CD14-positive monocyte (primary cell): ENCODE measurements at regions not wholly inside any gene's neighbourhood (a gene's known extent, or its start where the extent isn't known, plus 50 kb on each side); places are given as distances from the start of the nearest gene placed in this dataset.

ENCODE experiments used
- DNase-seq, 3 donors: peaks; one replicate each; pipeline ENCODE4 v3.0.0-alpha.2; 2011 to 2022
- H2AFZ ChIP-seq: 2 replicates; pipeline ENCODE4 v1.6.0; 2012; ENCODE audit warnings: mild to moderate bottlenecking, low read depth, low read length, inconsistent platforms; ENCODE audit not compliant: insufficient read depth, poor library complexity, severe bottlenecking
- H3K27ac ChIP-seq, 2 donors: 1 replicate in 1 of 2; 2 replicates in 1 of 2; pipeline ENCODE4 v1.5.1; 2012 to 2013; ENCODE audit warnings: low read length in 2 of 2, control low read depth in 1 of 2, inconsistent platforms in 1 of 2, low read depth in 1 of 2, mild to moderate bottlenecking in 1 of 2
- H3K27me3 ChIP-seq, 2 donors: one replicate each; pipeline versions ENCODE4 v1.6.0 to v1.6.1; 2011 to 2013; ENCODE audit warnings: low read length in 2 of 2; ENCODE audit not compliant: control insufficient read depth in 2 of 2, insufficient read depth in 2 of 2
- H3K36me3 ChIP-seq, 2 donors: replicated peaks in 1 of 2; 1 replicate in 1 of 2; 2 replicates in 1 of 2; pipeline versions ENCODE4 v1.5.1 to v1.6.1; 2012 to 2013; ENCODE audit warnings: low read length in 2 of 2, control low read depth in 1 of 2, inconsistent platforms in 1 of 2, mild to moderate bottlenecking in 1 of 2; ENCODE audit not compliant: insufficient read depth in 2 of 2, control insufficient read depth in 1 of 2
- H3K4me1 ChIP-seq, 2 donors: 1 replicate in 1 of 2; 2 replicates in 1 of 2; pipeline versions ENCODE4 v1.5.1 to v1.6.1; 2012 to 2013; ENCODE audit warnings: low read length in 2 of 2, control low read depth in 1 of 2, inconsistent platforms in 1 of 2, mild to moderate bottlenecking in 1 of 2, moderate library complexity in 1 of 2; ENCODE audit not compliant: insufficient read depth in 2 of 2, control insufficient read depth in 1 of 2
- H3K4me2 ChIP-seq: replicated peaks from 2 replicates; pipeline ENCODE3; 2012; ENCODE audit warnings: low read length, moderate library complexity, mild to moderate bottlenecking; ENCODE audit not compliant: poor library complexity, severe bottlenecking; ENCODE audit errors: extremely low read depth
- H3K4me3 ChIP-seq, 3 experiments: fragments of 200-600 bp in 1 of 3; sonication (generic) in 1 of 3; replicated peaks in 1 of 3; 1 replicate in 2 of 3; 2 replicates in 1 of 3; pipeline ENCODE4 v1.5.1; 2011 to 2013; ENCODE audit warnings: low read length in 3 of 3, mild to moderate bottlenecking in 3 of 3, control low read depth in 2 of 3, low read depth in 2 of 3, inconsistent platforms in 1 of 3, moderate library complexity in 1 of 3
- H3K79me2 ChIP-seq: 2 replicates; pipeline ENCODE4 v1.6.0; 2012; ENCODE audit warnings: mild to moderate bottlenecking, control low read depth, inconsistent platforms, low read length, moderate library complexity; ENCODE audit not compliant: insufficient read depth
- H3K9ac ChIP-seq: 2 replicates; pipeline ENCODE4 v1.6.0; 2017; ENCODE audit warnings: low read length, mild to moderate bottlenecking; ENCODE audit not compliant: insufficient read depth, poor library complexity, severe bottlenecking
- H3K9me3 ChIP-seq, 2 donors: replicated peaks in 1 of 2; 1 replicate in 1 of 2; 2 replicates in 1 of 2; pipeline versions ENCODE4 v1.5.1 to v1.6.1; 2012 to 2013; ENCODE audit warnings: low read length in 2 of 2, control low read depth in 1 of 2; ENCODE audit not compliant: control insufficient read depth in 1 of 2, insufficient read depth in 1 of 2
- H4K20me1 ChIP-seq: 2 replicates; pipeline ENCODE4 v1.6.0; 2012; ENCODE audit warnings: mild to moderate bottlenecking, low read length, control low read depth, moderate library complexity; ENCODE audit not compliant: insufficient read depth
- H3K27ac Mint-ChIP-seq, 7 donors: one replicate each; pipeline ENCODE4 v1.8.0; 2020; ENCODE audit warnings: mild to moderate bottlenecking in 7 of 7, mixed read lengths in 7 of 7, moderate library complexity in 6 of 7, inconsistent platforms in 2 of 7
- H3K27me3 Mint-ChIP-seq, 3 donors: one replicate each; pipeline ENCODE4 v1.8.0; 2021 to 2022; ENCODE audit warnings: low read depth in 3 of 3, mild to moderate bottlenecking in 3 of 3, mixed read lengths in 3 of 3, moderate library complexity in 3 of 3, inconsistent platforms in 1 of 3
- H3K36me3 Mint-ChIP-seq, 2 donors: one replicate each; pipeline ENCODE4 v1.8.0; 2020; ENCODE audit warnings: mixed read lengths in 2 of 2, inconsistent platforms in 1 of 2, mild to moderate bottlenecking in 1 of 2
- H3K4me1 Mint-ChIP-seq: one replicate; pipeline ENCODE4 v1.8.0; 2020; ENCODE audit warnings: mild to moderate bottlenecking, mixed read lengths
- H3K4me3 Mint-ChIP-seq, 2 donors: one replicate each; pipeline ENCODE4 v1.8.0; 2020; ENCODE audit warnings: mild to moderate bottlenecking in 2 of 2, mixed read lengths in 2 of 2, moderate library complexity in 1 of 2
- H3K9me3 Mint-ChIP-seq, 7 donors: one replicate each; pipeline ENCODE4 v1.8.0; 2020 to 2022; ENCODE audit warnings: mixed read lengths in 7 of 7, mild to moderate bottlenecking in 6 of 7, moderate library complexity in 6 of 7, inconsistent platforms in 2 of 7
- WGBS: methylation state at CpG from one replicate; pipeline ENCODE4 v1.1.5; 2013; ENCODE audit warnings: missing lambda C conversion rate; ENCODE audit not compliant: insufficient coverage; 5-methylcytosine and 5-hydroxymethylcytosine counted together
- intact Hi-C, 2 donors: fragments of 100-400 bp; cut with micrococcal nuclease; formaldehyde crosslinking; loops; one replicate each; pipeline versions ENCODE4 v1.15.0 to v1.15.1; 2023
- TF ChIP-seq, protein P1 (sequence below): fragments of 200-600 bp; IDR thresholded peaks from one replicate; pipeline ENCODE4 v1.8.0; 2022; ENCODE audit warnings: antibody characterized with exemption, mild to moderate bottlenecking

DNA sequence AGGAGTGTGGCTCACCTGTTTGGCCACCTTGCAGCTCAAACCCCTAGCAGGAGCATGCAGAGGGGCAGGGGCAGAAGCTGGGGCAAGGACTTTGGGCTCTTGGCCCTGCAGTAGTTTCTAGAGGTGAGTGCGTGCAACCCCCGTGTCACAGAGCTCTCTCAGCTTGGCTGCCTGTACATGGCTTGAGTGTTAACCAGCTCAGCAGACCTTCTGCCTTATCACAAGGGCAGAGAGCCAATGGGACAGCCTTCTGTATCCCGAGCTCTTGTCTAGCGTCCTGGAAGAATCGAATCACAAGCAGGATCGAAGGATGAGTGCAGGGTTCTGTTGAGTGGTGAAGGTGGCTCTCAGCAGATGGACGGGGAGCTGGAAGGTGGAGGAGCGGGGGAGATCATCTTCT lies 120.3 kb upstream of the TMEM18 start:
- no peak overlapping the region for H3K4me3 Mint-ChIP-seq
- no peaks in the 10 kb centered on the region for H3K36me3 ChIP-seq
- intact Hi-C loops, result no loop called here
- no peaks in the 10 kb centered on the region for H3K27me3 ChIP-seq
- no peak overlapping the region for H3K27ac ChIP-seq
- H3K4me2 ChIP-seq, result no peak overlapping the region
- H3K27me3 Mint-ChIP-seq, result peaks cover 0 to 4% (median 3%) of the 10 kb centered on the region in 3 donors
- peaks cover 0 to 5% (median 0%) of the 10 kb centered on the region in 7 donors for H3K9me3 Mint-ChIP-seq
- no peaks in the 10 kb centered on the region for H3K4me1 ChIP-seq
- no peak for DNase-seq
- H3K4me1 Mint-ChIP-seq, result no peaks in the 10 kb centered on the region
- 93% methylated on average over 6 of the region's 8 CpGs for WGBS
- no peaks in the 10 kb centered on the region for H4K20me1 ChIP-seq
- H3K79me2 ChIP-seq, result no peaks in the 10 kb centered on the region
- no peak overlapping the region for H2AFZ ChIP-seq
- H3K4me3 ChIP-seq, result no peak overlapping the region
- no peaks in the 10 kb centered on the region for H3K36me3 Mint-ChIP-seq
- no peaks in the 10 kb centered on the region for H3K9me3 ChIP-seq
- no peak overlapping the region for H3K27ac Mint-ChIP-seq
- TF ChIP-seq, protein P1, sequence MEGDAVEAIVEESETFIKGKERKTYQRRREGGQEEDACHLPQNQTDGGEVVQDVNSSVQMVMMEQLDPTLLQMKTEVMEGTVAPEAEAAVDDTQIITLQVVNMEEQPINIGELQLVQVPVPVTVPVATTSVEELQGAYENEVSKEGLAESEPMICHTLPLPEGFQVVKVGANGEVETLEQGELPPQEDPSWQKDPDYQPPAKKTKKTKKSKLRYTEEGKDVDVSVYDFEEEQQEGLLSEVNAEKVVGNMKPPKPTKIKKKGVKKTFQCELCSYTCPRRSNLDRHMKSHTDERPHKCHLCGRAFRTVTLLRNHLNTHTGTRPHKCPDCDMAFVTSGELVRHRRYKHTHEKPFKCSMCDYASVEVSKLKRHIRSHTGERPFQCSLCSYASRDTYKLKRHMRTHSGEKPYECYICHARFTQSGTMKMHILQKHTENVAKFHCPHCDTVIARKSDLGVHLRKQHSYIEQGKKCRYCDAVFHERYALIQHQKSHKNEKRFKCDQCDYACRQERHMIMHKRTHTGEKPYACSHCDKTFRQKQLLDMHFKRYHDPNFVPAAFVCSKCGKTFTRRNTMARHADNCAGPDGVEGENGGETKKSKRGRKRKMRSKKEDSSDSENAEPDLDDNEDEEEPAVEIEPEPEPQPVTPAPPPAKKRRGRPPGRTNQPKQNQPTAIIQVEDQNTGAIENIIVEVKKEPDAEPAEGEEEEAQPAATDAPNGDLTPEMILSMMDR, result no peak
- no peak overlapping the region for H3K9ac ChIP-seq

DNA sequence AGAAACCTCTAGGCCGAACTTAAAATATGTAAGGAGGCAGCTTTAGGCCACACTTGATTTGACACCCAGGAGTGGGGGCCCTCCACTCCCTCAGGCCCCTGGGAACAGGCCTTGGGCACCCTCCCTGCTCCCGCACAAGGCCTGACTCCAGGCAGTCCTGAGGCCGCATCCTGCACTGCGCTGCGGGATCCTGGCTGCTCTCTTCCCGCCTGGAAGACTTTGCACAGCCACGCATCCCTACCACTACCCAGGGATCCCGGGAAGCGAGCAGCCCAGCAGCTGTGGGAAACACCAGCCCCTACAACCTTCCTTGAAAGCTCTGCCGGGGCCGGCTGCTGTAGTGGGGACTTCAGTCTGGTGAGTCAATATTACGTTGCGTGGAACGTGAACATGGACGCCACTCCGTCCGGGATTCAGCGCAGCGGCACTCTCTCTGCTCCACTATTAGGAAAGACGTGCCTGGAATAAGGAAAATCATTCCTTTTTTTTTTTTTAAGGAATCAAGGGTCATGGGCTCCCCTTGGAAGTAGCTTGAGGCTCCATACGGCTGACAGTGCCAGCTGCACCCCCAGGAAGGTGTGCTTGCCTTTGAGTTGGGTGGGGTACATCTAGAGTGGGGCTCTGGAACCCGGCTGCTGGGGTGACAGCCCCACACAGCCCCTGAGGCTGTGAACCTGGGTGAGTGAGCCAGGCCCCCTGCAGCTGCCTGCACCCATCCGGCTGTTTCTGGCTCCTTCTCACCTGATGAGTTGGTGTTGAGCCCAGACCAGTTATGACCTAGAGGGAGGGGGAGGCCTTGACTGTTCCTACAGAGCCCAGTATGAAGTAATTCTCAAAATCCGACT lies 119.2 kb upstream of the TMEM18 start:
- Histone ChIP-seq H3K4me3 (no peak overlapping the region), H3K9me3 (no peaks in the 10 kb centered on the region), H3K36me3 (no peaks in the 10 kb centered on the region), H3K79me2 (no peaks in the 10 kb centered on the region), H4K20me1 (no peaks in the 10 kb centered on the region), H3K4me1 (no peaks in the 10 kb centered on the region), H3K9ac (no peak overlapping the region), H3K27me3 (no peaks in the 10 kb centered on the region), H3K4me2 (no peak overlapping the region), H3K27ac (no peak overlapping the region), H2AFZ (no peak overlapping the region)
- TF ChIP-seq, protein P1, result no peak
- intact Hi-C loops, result no loop called here
- Mint-ChIP-seq H3K27me3 (peaks cover 0 to 4% (median 3%) of the 10 kb centered on the region in 3 donors), H3K9me3 (peaks cover 0 to 11% (median 1%) of the 10 kb centered on the region in 7 donors), H3K4me1 (no peaks in the 10 kb centered on the region), H3K4me3 (no peak overlapping the region), H3K27ac (no peak overlapping the region), H3K36me3 (no peaks in the 10 kb centered on the region)
- DNase-seq, result no peak
- 93% methylated on average over 17 of the region's 24 CpGs for whole genome bisulfite sequencing
